ENCODE measurements at regions not wholly inside any gene's neighbourhood (a gene's known extent, or its start where the extent isn't known, plus 50 kb on each side); places are given as distances from the start of the nearest gene placed in this dataset.

DNA sequence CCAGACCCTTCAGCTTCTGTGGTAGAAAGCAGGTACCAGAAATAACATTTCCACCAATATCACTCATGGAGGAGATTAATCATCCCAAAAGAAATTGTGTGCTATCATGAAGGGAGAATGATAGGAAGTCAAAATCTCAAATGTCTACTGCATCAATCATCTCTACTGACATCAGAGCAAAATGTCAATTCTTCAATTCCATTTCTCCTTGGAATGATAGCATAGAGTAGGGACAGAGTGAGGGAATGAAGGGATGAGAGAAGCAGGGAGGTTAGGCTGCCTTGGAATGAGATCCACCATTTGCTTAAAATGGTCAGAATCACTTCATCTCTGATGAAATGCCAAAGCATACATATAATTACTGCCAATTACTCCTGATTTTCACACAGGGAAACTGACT is 371.8 kb upstream of the ACVR2A start:
- intact Hi-C loops (cut with micrococcal nuclease): no loop called here
- Histone ChIP-seq H2AFZ (ENCODE audit: low read depth, low read length, poor library complexity, severe bottlenecking) (no peak overlapping the region), H3K9me2 (ENCODE audit: insufficient read depth) (no peaks in the 10 kb centered on the region), H3K27ac (ENCODE audit: low read depth, low read length) (no peak overlapping the region), H3K27me3 (ENCODE audit: insufficient read depth, low read length) (no peaks in the 10 kb centered on the region), H4K20me1 (ENCODE audit: insufficient read depth) (no peaks in the 10 kb centered on the region), H3K9ac (ENCODE audit: low read length) (no peak overlapping the region), H3K9me3 (ENCODE audit: control insufficient read depth in 1 of 2, insufficient read depth in 1 of 2, low read depth in 1 of 2, low read length in 2 of 2) (no peaks in the 10 kb centered on the region), H3K4me2 (ENCODE audit: low read length) (no peak overlapping the region), H3K36me3 (ENCODE audit: control insufficient read depth in 1 of 2, insufficient read depth in 2 of 2, low read length in 2 of 2) (no peaks in the 10 kb centered on the region), H3K79me2 (ENCODE audit: insufficient read depth, low read length) (no peaks in the 10 kb centered on the region), H3K4me1 (ENCODE audit: control insufficient read depth in 1 of 2, insufficient read depth in 2 of 2, low read length in 2 of 2) (no peaks in the 10 kb centered on the region), H3K4me3 (replicated peaks in 1 of 2; ENCODE audit: low read depth in 1 of 2, low read length in 2 of 2) (no peak overlapping the region)
- DNase-seq (ENCODE audit: low read depth, low spot score): no peak
- no TSS peak for BruUV-seq (replicated peaks)
- ATAC-seq: no peak
- POLR2A ChIA-PET: no interaction called here
- no peak for TF ChIP-seq SRF (IDR thresholded peaks at IDR 0.05; ENCODE audit: low read depth)
- no peak for TF ChIP-seq RAD21 (IDR thresholded peaks at IDR 0.05; ENCODE audit: low read depth)
- TF ChIP-seq, protein P1, sequence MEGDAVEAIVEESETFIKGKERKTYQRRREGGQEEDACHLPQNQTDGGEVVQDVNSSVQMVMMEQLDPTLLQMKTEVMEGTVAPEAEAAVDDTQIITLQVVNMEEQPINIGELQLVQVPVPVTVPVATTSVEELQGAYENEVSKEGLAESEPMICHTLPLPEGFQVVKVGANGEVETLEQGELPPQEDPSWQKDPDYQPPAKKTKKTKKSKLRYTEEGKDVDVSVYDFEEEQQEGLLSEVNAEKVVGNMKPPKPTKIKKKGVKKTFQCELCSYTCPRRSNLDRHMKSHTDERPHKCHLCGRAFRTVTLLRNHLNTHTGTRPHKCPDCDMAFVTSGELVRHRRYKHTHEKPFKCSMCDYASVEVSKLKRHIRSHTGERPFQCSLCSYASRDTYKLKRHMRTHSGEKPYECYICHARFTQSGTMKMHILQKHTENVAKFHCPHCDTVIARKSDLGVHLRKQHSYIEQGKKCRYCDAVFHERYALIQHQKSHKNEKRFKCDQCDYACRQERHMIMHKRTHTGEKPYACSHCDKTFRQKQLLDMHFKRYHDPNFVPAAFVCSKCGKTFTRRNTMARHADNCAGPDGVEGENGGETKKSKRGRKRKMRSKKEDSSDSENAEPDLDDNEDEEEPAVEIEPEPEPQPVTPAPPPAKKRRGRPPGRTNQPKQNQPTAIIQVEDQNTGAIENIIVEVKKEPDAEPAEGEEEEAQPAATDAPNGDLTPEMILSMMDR (IDR thresholded peaks at IDR 0.05 in 2 of 3, conservative IDR thresholded peaks at IDR 0.05 in 1 of 3; ENCODE audit: borderline replicate concordance in 1 of 3, insufficient read depth in 1 of 3, low read depth in 2 of 3, low read length in 2 of 3): no peak
- TF ChIP-seq, protein P2, sequence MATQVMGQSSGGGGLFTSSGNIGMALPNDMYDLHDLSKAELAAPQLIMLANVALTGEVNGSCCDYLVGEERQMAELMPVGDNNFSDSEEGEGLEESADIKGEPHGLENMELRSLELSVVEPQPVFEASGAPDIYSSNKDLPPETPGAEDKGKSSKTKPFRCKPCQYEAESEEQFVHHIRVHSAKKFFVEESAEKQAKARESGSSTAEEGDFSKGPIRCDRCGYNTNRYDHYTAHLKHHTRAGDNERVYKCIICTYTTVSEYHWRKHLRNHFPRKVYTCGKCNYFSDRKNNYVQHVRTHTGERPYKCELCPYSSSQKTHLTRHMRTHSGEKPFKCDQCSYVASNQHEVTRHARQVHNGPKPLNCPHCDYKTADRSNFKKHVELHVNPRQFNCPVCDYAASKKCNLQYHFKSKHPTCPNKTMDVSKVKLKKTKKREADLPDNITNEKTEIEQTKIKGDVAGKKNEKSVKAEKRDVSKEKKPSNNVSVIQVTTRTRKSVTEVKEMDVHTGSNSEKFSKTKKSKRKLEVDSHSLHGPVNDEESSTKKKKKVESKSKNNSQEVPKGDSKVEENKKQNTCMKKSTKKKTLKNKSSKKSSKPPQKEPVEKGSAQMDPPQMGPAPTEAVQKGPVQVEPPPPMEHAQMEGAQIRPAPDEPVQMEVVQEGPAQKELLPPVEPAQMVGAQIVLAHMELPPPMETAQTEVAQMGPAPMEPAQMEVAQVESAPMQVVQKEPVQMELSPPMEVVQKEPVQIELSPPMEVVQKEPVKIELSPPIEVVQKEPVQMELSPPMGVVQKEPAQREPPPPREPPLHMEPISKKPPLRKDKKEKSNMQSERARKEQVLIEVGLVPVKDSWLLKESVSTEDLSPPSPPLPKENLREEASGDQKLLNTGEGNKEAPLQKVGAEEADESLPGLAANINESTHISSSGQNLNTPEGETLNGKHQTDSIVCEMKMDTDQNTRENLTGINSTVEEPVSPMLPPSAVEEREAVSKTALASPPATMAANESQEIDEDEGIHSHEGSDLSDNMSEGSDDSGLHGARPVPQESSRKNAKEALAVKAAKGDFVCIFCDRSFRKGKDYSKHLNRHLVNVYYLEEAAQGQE (IDR thresholded peaks at IDR 0.05; ENCODE audit: low read depth): no peak
- no peak for TF ChIP-seq CEBPB (IDR thresholded peaks at IDR 0.05; ENCODE audit: low read depth)
- no peak for TF ChIP-seq ELF1 (IDR thresholded peaks at IDR 0.05; ENCODE audit: borderline replicate concordance, low read depth)
- no peak for TF ChIP-seq EGR1 (IDR thresholded peaks at IDR 0.05; ENCODE audit: low read depth)
- TF ChIP-seq SP1 (IDR thresholded peaks at IDR 0.05; ENCODE audit: low read depth): no peak
- no peak for TF ChIP-seq JUND (IDR thresholded peaks at IDR 0.05)
- no peak for TF ChIP-seq ZNF274 (IDR thresholded peaks at IDR 0.05; ENCODE audit: low read depth, low read length)
- TF ChIP-seq CBX3 (IDR thresholded peaks at IDR 0.05; ENCODE audit: low read depth): no peak
- no peak for TF ChIP-seq EZH2phosphoT487 (IDR thresholded peaks at IDR 0.05; ENCODE audit: borderline replicate concordance)
- TF ChIP-seq, protein P3, sequence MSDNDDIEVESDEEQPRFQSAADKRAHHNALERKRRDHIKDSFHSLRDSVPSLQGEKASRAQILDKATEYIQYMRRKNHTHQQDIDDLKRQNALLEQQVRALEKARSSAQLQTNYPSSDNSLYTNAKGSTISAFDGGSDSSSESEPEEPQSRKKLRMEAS (IDR thresholded peaks at IDR 0.05): no peak
- no peak for TF ChIP-seq TCF7L2 (IDR thresholded peaks at IDR 0.05; ENCODE audit: borderline replicate concordance, extremely low read depth, insufficient read depth, insufficient read length)
- no peak for TF ChIP-seq POLR2AphosphoS5 (IDR thresholded peaks at IDR 0.05; ENCODE audit: low read depth, low read length)
- TF ChIP-seq POLR2A (IDR thresholded peaks at IDR 0.05; ENCODE audit: borderline replicate concordance, extremely low read depth, insufficient read depth, insufficient read length): no peak
- RAD21 ChIA-PET (ENCODE audit: low non-redundant PET in 1 of 2, low total read pairs in 2 of 2, uncharacterized antibody in 2 of 2, unreplicated experiment in 2 of 2): no interaction called here
- CTCF ChIA-PET: no interaction called here
